ENCODE measurements at regions not wholly inside any gene's neighbourhood (a gene's known extent, or its start where the extent isn't known, plus 50 kb on each side); places are given as distances from the start of the nearest gene placed in this dataset.

DNA sequence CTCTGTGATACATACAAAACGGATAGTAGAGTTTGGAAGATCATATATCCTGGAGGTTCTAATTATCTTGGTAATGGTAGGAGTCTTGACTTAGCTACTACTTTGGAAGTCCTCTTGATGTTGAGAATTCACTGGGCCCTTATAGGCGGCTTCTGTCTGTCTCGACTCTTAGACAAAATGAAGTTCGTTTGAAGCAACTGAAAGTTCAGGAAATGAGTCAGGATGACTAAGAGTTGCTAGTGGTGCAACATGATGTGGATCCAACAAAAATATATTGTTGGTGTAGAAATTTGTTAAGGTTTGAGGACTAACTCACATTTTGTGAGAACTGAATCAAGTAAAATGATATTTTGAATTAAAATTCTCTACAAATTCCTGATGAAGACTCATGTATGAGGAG, 272.7 kb downstream of the AEBP2 start:
- ATAC-seq (peak in 1 of 8 donors; percentile 58), DNase-seq (no peak)
- H3K9me3 ChIP-seq: peaks cover 0 to 16% (median 0%) of the 10 kb centered on the region in 11 donors
- H3K4me1 ChIP-seq: peaks cover 0 to 13% (median 3%) of the 10 kb centered on the region in 9 donors
- H3K27me3 ChIP-seq: no peaks in the 10 kb centered on the region
- 72 to 74% methylated on average over 4 of the region's 4 CpGs for WGBS, 2 donors
- TF ChIP-seq, protein P1, sequence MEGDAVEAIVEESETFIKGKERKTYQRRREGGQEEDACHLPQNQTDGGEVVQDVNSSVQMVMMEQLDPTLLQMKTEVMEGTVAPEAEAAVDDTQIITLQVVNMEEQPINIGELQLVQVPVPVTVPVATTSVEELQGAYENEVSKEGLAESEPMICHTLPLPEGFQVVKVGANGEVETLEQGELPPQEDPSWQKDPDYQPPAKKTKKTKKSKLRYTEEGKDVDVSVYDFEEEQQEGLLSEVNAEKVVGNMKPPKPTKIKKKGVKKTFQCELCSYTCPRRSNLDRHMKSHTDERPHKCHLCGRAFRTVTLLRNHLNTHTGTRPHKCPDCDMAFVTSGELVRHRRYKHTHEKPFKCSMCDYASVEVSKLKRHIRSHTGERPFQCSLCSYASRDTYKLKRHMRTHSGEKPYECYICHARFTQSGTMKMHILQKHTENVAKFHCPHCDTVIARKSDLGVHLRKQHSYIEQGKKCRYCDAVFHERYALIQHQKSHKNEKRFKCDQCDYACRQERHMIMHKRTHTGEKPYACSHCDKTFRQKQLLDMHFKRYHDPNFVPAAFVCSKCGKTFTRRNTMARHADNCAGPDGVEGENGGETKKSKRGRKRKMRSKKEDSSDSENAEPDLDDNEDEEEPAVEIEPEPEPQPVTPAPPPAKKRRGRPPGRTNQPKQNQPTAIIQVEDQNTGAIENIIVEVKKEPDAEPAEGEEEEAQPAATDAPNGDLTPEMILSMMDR (IDR thresholded peaks at IDR 0.05): no peak
- peak overlapping the region in 2 of 10 donors; percentile 18 to 21 for H3K27ac ChIP-seq
- H3K36me3 ChIP-seq: no peaks in the 10 kb centered on the region
- intact Hi-C loops (cut with DNase I): no loop called here
- no peak overlapping the region for H3K4me3 ChIP-seq

DNA sequence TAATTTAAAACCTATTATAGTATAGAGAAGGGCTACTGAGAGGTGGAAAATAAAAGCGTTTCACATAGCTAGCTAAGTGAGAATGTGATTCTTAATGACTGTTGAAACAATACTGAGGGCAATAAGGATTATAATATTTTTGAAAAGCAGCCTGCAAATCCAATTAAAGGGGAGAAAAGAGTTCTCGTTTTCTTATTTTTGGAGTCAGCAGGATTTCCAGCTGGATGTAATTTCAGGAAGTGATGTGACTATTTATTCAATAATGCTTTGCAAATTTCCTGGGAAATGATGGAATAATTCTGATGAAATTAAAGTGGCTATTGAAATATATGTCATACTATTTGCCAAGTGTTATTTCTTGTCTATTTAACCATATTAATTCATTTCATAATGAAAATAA, 279.1 kb downstream of the AEBP2 start:
- H3K36me3 ChIP-seq: no peaks in the 10 kb centered on the region
- no peaks in the 10 kb centered on the region for H3K27me3 ChIP-seq
- H3K4me3 ChIP-seq: no peak overlapping the region
- H3K9me3 ChIP-seq: no peaks in the 10 kb centered on the region
- intact Hi-C loops (cut with DNase I): no loop called here
- H3K27ac ChIP-seq: no peak overlapping the region
- TF ChIP-seq, protein P1 (IDR thresholded peaks at IDR 0.05): no peak
- DNase-seq (no peak), ATAC-seq (no peak)
- 56% methylated on average over 2 of the region's 2 CpGs for WGBS, 2 donors
- peaks cover 0 to 4% (median 0%) of the 10 kb centered on the region in 9 donors for H3K4me1 ChIP-seq

DNA sequence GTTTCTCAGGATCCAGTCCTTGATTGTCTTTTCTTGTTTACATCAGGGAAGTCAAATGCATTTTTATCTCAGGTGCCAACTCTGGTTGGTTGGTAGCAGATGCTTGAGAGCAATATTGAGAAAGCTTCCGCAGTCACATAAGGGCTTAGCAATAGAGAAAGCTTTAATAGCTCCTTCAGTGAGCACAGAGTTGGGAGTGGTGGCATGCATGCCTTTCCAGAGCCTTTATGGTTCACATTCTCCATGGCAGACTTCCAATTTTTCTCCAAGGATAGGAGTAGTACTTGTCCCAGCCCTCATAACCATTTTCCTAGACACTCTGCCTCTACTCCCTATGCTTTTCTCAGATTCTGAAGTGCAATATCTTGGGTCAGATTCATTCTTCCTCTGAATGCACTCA, 280.4 kb downstream of the AEBP2 start:
- Histone ChIP-seq H3K4me1 (peaks cover 0 to 4% (median 0%) of the 10 kb centered on the region in 9 donors), H3K27ac (no peak overlapping the region), H3K9me3 (no peaks in the 10 kb centered on the region), H3K27me3 (no peaks in the 10 kb centered on the region), H3K36me3 (no peaks in the 10 kb centered on the region), H3K4me3 (no peak overlapping the region)
- intact Hi-C loops (cut with DNase I): no loop called here
- WGBS, 2 donors: 100% methylated on average over 1 of the region's 1 CpG
- ATAC-seq (no peak), DNase-seq (no peak)
- TF ChIP-seq, protein P1 (IDR thresholded peaks at IDR 0.05): no peak

DNA sequence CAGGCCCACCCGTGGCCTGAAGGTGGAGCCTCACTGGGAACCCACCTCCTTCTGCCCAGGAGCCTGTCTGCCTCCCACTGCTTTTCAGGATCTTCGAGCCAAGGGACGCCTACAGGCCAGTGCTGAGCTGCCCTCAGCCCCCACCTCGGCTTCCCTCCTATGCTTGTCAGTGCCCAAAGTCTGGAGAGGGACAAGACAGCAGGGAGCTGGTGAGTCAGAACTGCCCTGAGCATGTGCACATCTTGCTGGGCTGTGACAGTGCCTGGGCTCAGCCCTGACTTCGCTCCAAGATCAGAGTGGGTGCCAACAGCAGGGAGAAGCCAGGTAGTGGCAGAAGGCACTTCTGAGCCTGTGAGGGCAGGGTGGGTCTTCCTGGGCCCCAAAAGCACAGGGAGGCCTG, 286.8 kb downstream of the AEBP2 start:
- no peak overlapping the region for H3K27ac ChIP-seq
- DNase-seq (no peak), ATAC-seq (peak in 4 of 8 donors; percentile 12 to 78 (median 26))
- no peak overlapping the region for H3K4me3 ChIP-seq
- H3K9me3 ChIP-seq: peaks cover 0 to 9% (median 0%) of the 10 kb centered on the region in 11 donors
- H3K27me3 ChIP-seq: no peaks in the 10 kb centered on the region
- no peaks in the 10 kb centered on the region for H3K36me3 ChIP-seq
- intact Hi-C loops (cut with DNase I): no loop called here
- WGBS, 2 donors: 92% methylated on average over 5 of the region's 5 CpGs
- TF ChIP-seq, protein P1 (IDR thresholded peaks at IDR 0.05): no peak
- H3K4me1 ChIP-seq: no peaks in the 10 kb centered on the region

Measured in heart right ventricle (tissue), 16 donors.